OCI-LY3 (cell line): ENCODE measurements at regions not wholly inside any gene's neighbourhood (a gene's known extent, or its start where the extent isn't known, plus 50 kb on each side); places are given as distances from the start of the nearest gene placed in this dataset.

ENCODE experiments used
- CTCF ChIP-seq: fragments of 200-600, 300-600 bp; sonication (generic); IDR thresholded peaks from 2 replicates; pipeline ENCODE4 v1.5.1; 2014; ENCODE audit warnings: antibody characterized with exemption, low read length, low read depth
- EZH2phosphoT487 ChIP-seq: fragments of 200-600 bp; shearing (Covaris generic); IDR thresholded peaks from 2 replicates; pipeline ENCODE4 v1.6.1; 2018; ENCODE audit warnings: antibody characterized with exemption, mixed run types, low read depth

GRCh38 chr22:48342732-48343131 is 1484.9 kb downstream of the BRD1 start:
- TF ChIP-seq CTCF, result no peak
- TF ChIP-seq EZH2phosphoT487, result no peak
